ENCODE measurements at regions not wholly inside any gene's neighbourhood (a gene's known extent, or its start where the extent isn't known, plus 50 kb on each side); places are given as distances from the start of the nearest gene placed in this dataset.

- Mint-ChIP-seq H3K27me3 (peaks cover 11% of the 10 kb centered on the region), H3K9me3 (peaks cover 2 to 26% (median 16%) of the 10 kb centered on the region in 3 donors), H3K4me3 (no peak overlapping the region), H3K36me3 (no peaks in the 10 kb centered on the region), H3K4me1 (no peaks in the 10 kb centered on the region), H3K27ac (no peak overlapping the region)
These were observed 65.4 kb upstream of the DMRT1 start for GRCh38 chr9:776086-776485.

GRCh38 chr9:777978-778377 lies 63.5 kb upstream of the DMRT1 start:
- no peak overlapping the region for H3K27ac Mint-ChIP-seq
- peaks cover 12% of the 10 kb centered on the region for H3K27me3 Mint-ChIP-seq
- H3K4me1 Mint-ChIP-seq: no peaks in the 10 kb centered on the region
- H3K4me3 Mint-ChIP-seq: no peak overlapping the region
- H3K36me3 Mint-ChIP-seq: no peaks in the 10 kb centered on the region
- H3K9me3 Mint-ChIP-seq: peaks cover 2 to 28% (median 16%) of the 10 kb centered on the region in 3 donors

GRCh38 chr9:784202-784601 lies 57.3 kb upstream of the DMRT1 start:
- Mint-ChIP-seq H3K4me1 (no peaks in the 10 kb centered on the region), H3K4me3 (no peak overlapping the region), H3K27me3 (peaks cover 6% of the 10 kb centered on the region), H3K27ac (no peak overlapping the region), H3K36me3 (no peaks in the 10 kb centered on the region), H3K9me3 (peaks cover 2 to 12% (median 2%) of the 10 kb centered on the region in 3 donors)

- H3K4me1 Mint-ChIP-seq: no peaks in the 10 kb centered on the region
- no peak overlapping the region for H3K27ac Mint-ChIP-seq
- H3K27me3 Mint-ChIP-seq: peaks cover 6% of the 10 kb centered on the region
- no peak overlapping the region for H3K4me3 Mint-ChIP-seq
- H3K9me3 Mint-ChIP-seq: peaks cover 0 to 6% (median 0%) of the 10 kb centered on the region in 3 donors
- no peaks in the 10 kb centered on the region for H3K36me3 Mint-ChIP-seq
These were observed 56.6 kb upstream of the DMRT1 start for GRCh38 chr9:784916-785315.

GRCh38 chr9:785997-786396 lies 55.5 kb upstream of the DMRT1 start:
- H3K4me1 Mint-ChIP-seq: no peaks in the 10 kb centered on the region
- no peak overlapping the region for H3K27ac Mint-ChIP-seq
- H3K27me3 Mint-ChIP-seq: peaks cover 2% of the 10 kb centered on the region
- peaks cover 0 to 3% (median 0%) of the 10 kb centered on the region in 3 donors for H3K9me3 Mint-ChIP-seq
- H3K36me3 Mint-ChIP-seq: no peaks in the 10 kb centered on the region
- no peak overlapping the region for H3K4me3 Mint-ChIP-seq

GRCh38 chr9:786405-786804 lies 55.1 kb upstream of the DMRT1 start:
- Mint-ChIP-seq H3K4me3 (no peak overlapping the region), H3K27ac (no peak overlapping the region), H3K36me3 (no peaks in the 10 kb centered on the region), H3K9me3 (peaks cover 0 to 1% (median 0%) of the 10 kb centered on the region in 3 donors), H3K27me3 (peaks cover 2% of the 10 kb centered on the region), H3K4me1 (no peaks in the 10 kb centered on the region)

- no peak overlapping the region for H3K4me3 Mint-ChIP-seq
These were observed 52.7 kb upstream of the DMRT1 start for GRCh38 chr9:788777-789176.

More at GRCh38 chr9:788777-789176, 52.7 kb upstream of the DMRT1 start:
- Mint-ChIP-seq H3K27me3 (no peaks in the 10 kb centered on the region), H3K9me3 (peaks cover 0 to 3% (median 0%) of the 10 kb centered on the region in 3 donors), H3K36me3 (no peaks in the 10 kb centered on the region), H3K4me1 (no peaks in the 10 kb centered on the region), H3K27ac (no peak overlapping the region)
